ENCODE measurements at regions not wholly inside any gene's neighbourhood (a gene's known extent, or its start where the extent isn't known, plus 50 kb on each side); places are given as distances from the start of the nearest gene placed in this dataset.

DNA sequence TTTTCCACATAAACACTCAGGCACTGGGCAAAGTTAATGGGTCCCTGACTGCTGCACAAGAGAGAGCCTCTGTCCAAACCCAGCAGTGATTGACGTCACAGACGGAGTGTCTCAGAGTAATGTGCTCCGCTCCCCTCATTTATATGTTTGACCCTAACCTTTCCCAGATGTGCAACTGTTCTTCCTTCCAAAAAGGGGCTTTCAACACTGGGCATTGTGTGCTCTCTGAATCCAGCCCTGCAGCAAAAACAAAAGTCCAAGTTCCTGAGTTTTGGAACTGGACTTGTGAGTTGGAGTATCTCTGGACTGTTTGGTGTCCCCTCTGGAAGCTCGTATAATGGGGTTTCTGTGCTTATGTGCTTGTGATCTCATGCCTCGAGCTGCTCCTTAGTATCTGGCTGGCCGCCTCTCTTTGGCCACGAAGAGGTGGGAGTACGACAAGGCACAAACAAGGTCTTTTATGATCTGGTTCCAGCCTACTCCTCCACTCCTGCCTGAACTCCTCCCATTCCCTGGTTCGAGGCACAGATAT is 76.4 kb upstream of the SMIM36 start (continued):
- no peak for TF ChIP-seq SAP30 (IDR thresholded peaks at IDR 0.05; ENCODE audit: insufficient read depth, insufficient replicate concordance, low read length)
- TF ChIP-seq, protein P1, sequence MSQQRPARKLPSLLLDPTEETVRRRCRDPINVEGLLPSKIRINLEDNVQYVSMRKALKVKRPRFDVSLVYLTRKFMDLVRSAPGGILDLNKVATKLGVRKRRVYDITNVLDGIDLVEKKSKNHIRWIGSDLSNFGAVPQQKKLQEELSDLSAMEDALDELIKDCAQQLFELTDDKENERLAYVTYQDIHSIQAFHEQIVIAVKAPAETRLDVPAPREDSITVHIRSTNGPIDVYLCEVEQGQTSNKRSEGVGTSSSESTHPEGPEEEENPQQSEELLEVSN (IDR thresholded peaks at IDR 0.05) = no peak

Data from H1 (cell line).